Tibial artery (tissue), 4 donors: ENCODE measurements at regions not wholly inside any gene's neighbourhood (a gene's known extent, or its start where the extent isn't known, plus 50 kb on each side); places are given as distances from the start of the nearest gene placed in this dataset.

Source experiments
- DNase-seq, 2 donors: peaks; one replicate each; pipeline ENCODE4 v3.0.0-alpha.2; 2019
- H3K27ac ChIP-seq, 2 donors: fragments of 200-600 bp; sonication (generic) in 1 of 2; 1 replicate in 1 of 2; 2 replicates in 1 of 2; pipeline ENCODE4 v1.5.1; 2018 to 2019; ENCODE audit warnings: mild to moderate bottlenecking in 1 of 2
- H3K27me3 ChIP-seq, 2 donors: fragments of 200-600 bp; sonication (generic) in 1 of 2; one replicate each; pipeline versions ENCODE4 v1.5.1 to v1.6.0; 2016 to 2019
- H3K36me3 ChIP-seq, 3 donors: fragments of 200-600 bp; sonication (generic) in 2 of 3; one replicate each; pipeline ENCODE4 v1.5.1; 2016 to 2019; ENCODE audit warnings: mild to moderate bottlenecking in 2 of 3
- H3K4me1 ChIP-seq, 4 donors: fragments of 200-600 bp; sonication (generic) in 2 of 4; 1 replicate in 3 of 4; 2 replicates in 1 of 4; pipeline ENCODE4 v1.5.1; 2016 to 2019
- H3K4me3 ChIP-seq, 2 donors: fragments of 200-600 bp; sonication (generic) in 1 of 2; 1 replicate in 1 of 2; 2 replicates in 1 of 2; pipeline ENCODE4 v1.5.1; 2018 to 2019; ENCODE audit warnings: mild to moderate bottlenecking in 2 of 2
- H3K9me3 ChIP-seq, 3 donors: fragments of 200-600 bp; sonication (generic) in 1 of 3; one replicate each; pipeline ENCODE4 v1.5.1; 2016 to 2019
- CTCF ChIP-seq, 2 experiments: fragments of 200-600 bp in 1 of 2; fragments of 450-650 bp in 1 of 2; IDR thresholded peaks; one replicate each; pipeline ENCODE4 v1.5.1; 2017 to 2019; ENCODE audit warnings: antibody characterized with exemption in 2 of 2, mild to moderate bottlenecking in 1 of 2, moderate library complexity in 1 of 2
- intact Hi-C: fragments of 100-400 bp; cut with DNase I; formaldehyde crosslinking; loops from one replicate; pipeline ENCODE4 v1.15.0; 2023; ENCODE audit warnings: low total_unique reads

- H3K9me3 ChIP-seq: no peaks in the 10 kb centered on the region
- H3K4me1 ChIP-seq: no peaks in the 10 kb centered on the region
- no peak overlapping the region for H3K27ac ChIP-seq
- no peaks in the 10 kb centered on the region for H3K27me3 ChIP-seq
- no peak for DNase-seq
- H3K4me3 ChIP-seq: no peak overlapping the region
- H3K36me3 ChIP-seq: no peaks in the 10 kb centered on the region
- intact Hi-C loops: no loop called here
- TF ChIP-seq CTCF (IDR thresholded peaks at IDR 0.05): no peak
Measured at GRCh38 chr12:104834607-104835006, 123.5 kb downstream of the SLC41A2 start.

- Histone ChIP-seq H3K4me3 (no peak overlapping the region), H3K27ac (no peak overlapping the region), H3K4me1 (no peaks in the 10 kb centered on the region), H3K9me3 (no peaks in the 10 kb centered on the region), H3K36me3 (no peaks in the 10 kb centered on the region), H3K27me3 (no peaks in the 10 kb centered on the region)
- no peak for TF ChIP-seq CTCF (IDR thresholded peaks at IDR 0.05)
- no peak for DNase-seq
- intact Hi-C loops: no loop called here
Measured at GRCh38 chr12:104833756-104834155, 124.3 kb downstream of the SLC41A2 start.

- intact Hi-C loops: no loop called here
Measured at GRCh38 chr12:104828015-104828414, 130.1 kb downstream of the SLC41A2 start.

GRCh38 chr12:104827587-104827986 is 130.5 kb downstream of the SLC41A2 start:
- intact Hi-C loops: no loop called here
- Histone ChIP-seq H3K27me3 (no peaks in the 10 kb centered on the region), H3K9me3 (peaks cover 0 to 21% (median 8%) of the 10 kb centered on the region in 3 donors), H3K4me1 (no peaks in the 10 kb centered on the region), H3K36me3 (peaks cover 9 to 12% (median 10%) of the 10 kb centered on the region in 3 donors), H3K27ac (no peak overlapping the region), H3K4me3 (no peak overlapping the region)
- no peak for TF ChIP-seq CTCF (IDR thresholded peaks at IDR 0.05)
- no peak for DNase-seq

More at GRCh38 chr12:104828015-104828414, 130.1 kb downstream of the SLC41A2 start:
- Histone ChIP-seq H3K27ac (no peak overlapping the region), H3K4me3 (no peak overlapping the region), H3K36me3 (peaks cover 9 to 12% (median 10%) of the 10 kb centered on the region in 3 donors), H3K9me3 (peaks cover 0 to 21% (median 8%) of the 10 kb centered on the region in 3 donors), H3K27me3 (no peaks in the 10 kb centered on the region), H3K4me1 (no peaks in the 10 kb centered on the region)
- TF ChIP-seq CTCF (IDR thresholded peaks at IDR 0.05): no peak
- no peak for DNase-seq

- Histone ChIP-seq H3K4me3 (no peak overlapping the region), H3K27ac (no peak overlapping the region), H3K36me3 (peaks cover 9 to 12% (median 10%) of the 10 kb centered on the region in 3 donors), H3K27me3 (no peaks in the 10 kb centered on the region), H3K4me1 (no peaks in the 10 kb centered on the region), H3K9me3 (peaks cover 0 to 21% (median 8%) of the 10 kb centered on the region in 3 donors)
- DNase-seq: no peak
- no peak for TF ChIP-seq CTCF (IDR thresholded peaks at IDR 0.05)
- intact Hi-C loops: no loop called here
Measured at GRCh38 chr12:104825408-104825807, 132.7 kb downstream of the SLC41A2 start.

GRCh38 chr12:104823985-104824461 is 134.1 kb downstream of the SLC41A2 start:
- H3K27me3 ChIP-seq: no peaks in the 10 kb centered on the region
- H3K4me1 ChIP-seq: no peaks in the 10 kb centered on the region
- DNase-seq: peak in 1 of 2 donors; percentile 26
- H3K36me3 ChIP-seq: peaks cover 10 to 21% (median 12%) of the 10 kb centered on the region in 3 donors
- intact Hi-C loops: no loop called here
- peaks cover 0 to 28% (median 8%) of the 10 kb centered on the region in 3 donors for H3K9me3 ChIP-seq
- H3K27ac ChIP-seq: no peak overlapping the region
- no peak for TF ChIP-seq CTCF (IDR thresholded peaks at IDR 0.05)
- H3K4me3 ChIP-seq: no peak overlapping the region
